HAP-1 (cell line): ENCODE measurements at regions not wholly inside any gene's neighbourhood (a gene's known extent, or its start where the extent isn't known, plus 50 kb on each side); places are given as distances from the start of the nearest gene placed in this dataset.

Source experiments
- DNase-seq, 2 experiments: peaks; one replicate each; pipeline ENCODE4 v3.0.0-alpha.2; 2016 to 2020; ENCODE audit warnings: low spot score in 2 of 2
- H3K27me3 ChIP-seq: fragments of 250-450 bp; sonication (Bioruptor Pico); 2 replicates; pipeline ENCODE4 v1.5.1; 2020; ENCODE audit warnings: low read depth, mild to moderate bottlenecking, moderate library complexity
- H3K36me3 ChIP-seq: fragments of 250-450 bp; sonication (Bioruptor Pico); replicated peaks from 2 replicates; pipeline ENCODE4 v1.5.1; 2020; ENCODE audit warnings: mild to moderate bottlenecking
- H3K4me1 ChIP-seq: fragments of 250-450 bp; sonication (Bioruptor Pico); 2 replicates; pipeline ENCODE4 v1.5.1; 2020; ENCODE audit warnings: mild to moderate bottlenecking
- H3K4me3 ChIP-seq: fragments of 250-450 bp; sonication (Bioruptor Pico); 2 replicates; pipeline ENCODE4 v1.5.1; 2020; ENCODE audit warnings: mild to moderate bottlenecking, moderate library complexity
- H3K9me3 ChIP-seq: fragments of 250-450 bp; sonication (Bioruptor Pico); 2 replicates; pipeline ENCODE4 v1.5.1; 2020; ENCODE audit warnings: mild to moderate bottlenecking, moderate library complexity
- in situ Hi-C: fragments of 300-500 bp; cut with MboI; formaldehyde crosslinking; loops from 3 replicates; pipeline ENCODE4 v1.14.3; 2020; ENCODE audit warnings: low sequenced_read_pairs, inconsistent platforms, mixed read lengths

- Histone ChIP-seq H3K4me1 (no peaks in the 10 kb centered on the region), H3K27me3 (no peaks in the 10 kb centered on the region), H3K36me3 (no peaks in the 10 kb centered on the region), H3K9me3 (no peaks in the 10 kb centered on the region), H3K4me3 (no peak overlapping the region)
- DNase-seq = no peak
- in situ Hi-C loops = loop anchor here (25.0 kb wide), 1 partner anchor 110 kb away; no protein-coding TSS in a partner anchor
Measured at GRCh38 chr5:73321757-73322436, 126.7 kb downstream of the FOXD1 start.

- Histone ChIP-seq H3K4me1 (no peaks in the 10 kb centered on the region), H3K4me3 (no peak overlapping the region), H3K36me3 (no peaks in the 10 kb centered on the region), H3K27me3 (no peaks in the 10 kb centered on the region), H3K9me3 (no peaks in the 10 kb centered on the region)
- DNase-seq = no peak
- in situ Hi-C loops = loop anchor here (25.0 kb wide), 1 partner anchor 107 kb away; no protein-coding TSS in a partner anchor
Measured at GRCh38 chr5:73319036-73319435, 129.5 kb downstream of the FOXD1 start.

- H3K4me1 ChIP-seq = no peaks in the 10 kb centered on the region
- H3K36me3 ChIP-seq = no peaks in the 10 kb centered on the region
- no peak for DNase-seq
- H3K9me3 ChIP-seq = no peaks in the 10 kb centered on the region
- in situ Hi-C loops = loop anchor here (25.0 kb wide), 1 partner anchor 106 kb away; no protein-coding TSS in a partner anchor
- no peak overlapping the region for H3K4me3 ChIP-seq
- H3K27me3 ChIP-seq = 0 out of 2 replicates have a peak, but pooled peaks cover under 1% of the 10 kb centered on the region
Measured at GRCh38 chr5:73318308-73318719, 130.3 kb downstream of the FOXD1 start.

- Histone ChIP-seq H3K9me3 (no peaks in the 10 kb centered on the region), H3K4me1 (no peaks in the 10 kb centered on the region), H3K27me3 (0 out of 2 replicates have a peak, but pooled peaks cover 3% of the 10 kb centered on the region), H3K4me3 (no peak overlapping the region), H3K36me3 (no peaks in the 10 kb centered on the region)
- DNase-seq = no peak
- in situ Hi-C loops = loop anchor here (25.0 kb wide), 1 partner anchor 105 kb away; no protein-coding TSS in a partner anchor
Measured at GRCh38 chr5:73317523-73317922, 131.1 kb downstream of the FOXD1 start.

- in situ Hi-C loops = loop anchor here (25.0 kb wide), 1 partner anchor 102 kb away; no protein-coding TSS in a partner anchor
- Histone ChIP-seq H3K27me3 (0 out of 2 replicates have a peak, but pooled peaks cover 3% of the 10 kb centered on the region), H3K4me1 (no peaks in the 10 kb centered on the region), H3K9me3 (no peaks in the 10 kb centered on the region), H3K4me3 (no peak overlapping the region), H3K36me3 (no peaks in the 10 kb centered on the region)
- DNase-seq = no peak
Measured at GRCh38 chr5:73314395-73315257, 134.0 kb downstream of the FOXD1 start.

GRCh38 chr5:73312872-73313510 is 135.6 kb downstream of the FOXD1 start:
- H3K4me1 ChIP-seq = no peaks in the 10 kb centered on the region
- H3K36me3 ChIP-seq = no peaks in the 10 kb centered on the region
- no peak for DNase-seq
- in situ Hi-C loops = loop anchor here (25.0 kb wide), 1 partner anchor 101 kb away; no protein-coding TSS in a partner anchor
- H3K4me3 ChIP-seq = no peak overlapping the region
- no peaks in the 10 kb centered on the region for H3K9me3 ChIP-seq
- H3K27me3 ChIP-seq = 0 out of 2 replicates have a peak, but pooled peaks cover 3% of the 10 kb centered on the region

GRCh38 chr5:73312146-73312871 is 136.3 kb downstream of the FOXD1 start:
- H3K27me3 ChIP-seq = 0 out of 2 replicates have a peak, but pooled peaks cover 3% of the 10 kb centered on the region

GRCh38 chr5:73311291-73312110 is 137.1 kb downstream of the FOXD1 start:
- peak; percentile 12 to 40 for DNase-seq

More at GRCh38 chr5:73312146-73312871, 136.3 kb downstream of the FOXD1 start:
- Histone ChIP-seq H3K4me1 (no peaks in the 10 kb centered on the region), H3K36me3 (no peaks in the 10 kb centered on the region), H3K9me3 (no peaks in the 10 kb centered on the region), H3K4me3 (no peak overlapping the region)
- in situ Hi-C loops = loop anchor here (25.0 kb wide), 1 partner anchor 100 kb away; no protein-coding TSS in a partner anchor
- DNase-seq = peak in 1 of 2 experiments; percentile 25

GRCh38 chr5:73307645-73308355 is 134.8 kb downstream of the TMEM174 start:
- H3K9me3 ChIP-seq = no peaks in the 10 kb centered on the region
- no peak for DNase-seq
- in situ Hi-C loops = loop anchor here (25.0 kb wide), 1 partner anchor 95 kb away; no protein-coding TSS in a partner anchor
- H3K4me1 ChIP-seq = no peaks in the 10 kb centered on the region
- H3K36me3 ChIP-seq = no peaks in the 10 kb centered on the region
- H3K27me3 ChIP-seq = no peaks in the 10 kb centered on the region
- no peak overlapping the region for H3K4me3 ChIP-seq

More at GRCh38 chr5:73311291-73312110, 137.1 kb downstream of the FOXD1 start:
- H3K9me3 ChIP-seq = no peaks in the 10 kb centered on the region
- H3K36me3 ChIP-seq = no peaks in the 10 kb centered on the region
- in situ Hi-C loops = loop anchor here (25.0 kb wide), 1 partner anchor 99 kb away; no protein-coding TSS in a partner anchor
- no peaks in the 10 kb centered on the region for H3K4me1 ChIP-seq
- no peak overlapping the region for H3K4me3 ChIP-seq
- 0 out of 2 replicates have a peak, but pooled peaks cover 3% of the 10 kb centered on the region for H3K27me3 ChIP-seq

- no peaks in the 10 kb centered on the region for H3K4me1 ChIP-seq
- H3K4me3 ChIP-seq = no peak overlapping the region
- in situ Hi-C loops = loop anchor here (25.0 kb wide), 1 partner anchor 95 kb away; no protein-coding TSS in a partner anchor
- DNase-seq = no peak
- H3K9me3 ChIP-seq = no peaks in the 10 kb centered on the region
- no peaks in the 10 kb centered on the region for H3K36me3 ChIP-seq
- H3K27me3 ChIP-seq = no peaks in the 10 kb centered on the region
Measured at GRCh38 chr5:73306741-73307275, 133.8 kb downstream of the TMEM174 start.

- no peaks in the 10 kb centered on the region for H3K9me3 ChIP-seq
- no peaks in the 10 kb centered on the region for H3K36me3 ChIP-seq
- in situ Hi-C loops = loop anchor here (25.0 kb wide), 1 partner anchor 94 kb away; no protein-coding TSS in a partner anchor
- H3K4me3 ChIP-seq = no peak overlapping the region
- H3K4me1 ChIP-seq = no peaks in the 10 kb centered on the region
- H3K27me3 ChIP-seq = no peaks in the 10 kb centered on the region
- no peak for DNase-seq
Measured at GRCh38 chr5:73306078-73306719, 133.2 kb downstream of the TMEM174 start.
